Gastrocnemius medialis (tissue), 4 donors: ENCODE measurements at regions not wholly inside any gene's neighbourhood (a gene's known extent, or its start where the extent isn't known, plus 50 kb on each side); places are given as distances from the start of the nearest gene placed in this dataset.

Experiments
- ATAC-seq, 2 donors: fragments of 150-250 bp; one replicate each; pipeline ENCODE4 v1.9.1; 2016
- DNase-seq, 2 donors: peaks; one replicate each; pipeline ENCODE4 v3.0.0-alpha.2; 2019
- H3K27ac ChIP-seq, 4 donors: fragments of 200-600 bp; sonication (generic); 1 replicate in 1 of 4; 2 replicates in 3 of 4; pipeline ENCODE4 v1.5.1; 2016 to 2018; ENCODE audit warnings: mild to moderate bottlenecking in 2 of 4, moderate library complexity in 1 of 4
- H3K27me3 ChIP-seq, 3 donors: fragments of 200-600 bp; sonication (generic) in 2 of 3; 1 replicate in 1 of 3; 2 replicates in 2 of 3; pipeline versions ENCODE4 v1.5.1 to v1.6.0; 2016 to 2019; ENCODE audit warnings: mild to moderate bottlenecking in 1 of 3, moderate library complexity in 1 of 3
- H3K36me3 ChIP-seq, 2 donors: fragments of 200-600 bp; sonication (generic) in 1 of 2; one replicate each; pipeline ENCODE4 v1.5.1; 2017 to 2018
- H3K4me1 ChIP-seq, 2 donors: fragments of 200-600 bp; sonication (generic) in 1 of 2; one replicate each; pipeline ENCODE4 v1.5.1; 2016 to 2017; ENCODE audit warnings: mild to moderate bottlenecking in 2 of 2
- H3K4me3 ChIP-seq, 4 donors: fragments of 200-600 bp; sonication (generic) in 3 of 4; 1 replicate in 1 of 4; 2 replicates in 3 of 4; pipeline ENCODE4 v1.5.1; 2016 to 2019; ENCODE audit warnings: mild to moderate bottlenecking in 2 of 4
- H3K9me3 ChIP-seq, 3 donors: fragments of 200-600 bp; sonication (generic) in 2 of 3; 1 replicate in 1 of 3; 2 replicates in 2 of 3; pipeline ENCODE4 v1.5.1; 2016 to 2019
- POLR2A ChIP-seq, 2 donors: fragments of 450-650 bp; IDR thresholded peaks; one replicate each; pipeline ENCODE4 v1.6.1; 2017; ENCODE audit warnings: antibody characterized with exemption in 2 of 2, mild to moderate bottlenecking in 2 of 2, moderate library complexity in 2 of 2
- in situ Hi-C, 4 donors: fragments of 200-750 bp; cut with MboI; loops; one replicate each; pipeline versions ENCODE4 v1.15.0 to v1.8.0; 2017; ENCODE audit warnings: low sequenced_read_pairs in 4 of 4
- intact Hi-C: fragments of 100-400 bp; cut with DNase I; formaldehyde crosslinking; loops from one replicate; pipeline ENCODE4 v1.15.1; 2023; ENCODE audit warnings: low total_unique reads
- TF ChIP-seq, protein P1 (sequence below), 5 experiments: fragments of 450-650 bp in 3 of 5; fragments of 200-600 bp in 2 of 5; sonication (generic) in 2 of 5; IDR thresholded peaks in 4 of 5; conservative IDR thresholded peaks in 1 of 5; 1 replicate in 4 of 5; 2 replicates in 1 of 5; pipeline ENCODE4 v1.5.1; 2016 to 2019; ENCODE audit warnings: antibody characterized with exemption in 5 of 5, mild to moderate bottlenecking in 3 of 5, moderate library complexity in 3 of 5

DNA sequence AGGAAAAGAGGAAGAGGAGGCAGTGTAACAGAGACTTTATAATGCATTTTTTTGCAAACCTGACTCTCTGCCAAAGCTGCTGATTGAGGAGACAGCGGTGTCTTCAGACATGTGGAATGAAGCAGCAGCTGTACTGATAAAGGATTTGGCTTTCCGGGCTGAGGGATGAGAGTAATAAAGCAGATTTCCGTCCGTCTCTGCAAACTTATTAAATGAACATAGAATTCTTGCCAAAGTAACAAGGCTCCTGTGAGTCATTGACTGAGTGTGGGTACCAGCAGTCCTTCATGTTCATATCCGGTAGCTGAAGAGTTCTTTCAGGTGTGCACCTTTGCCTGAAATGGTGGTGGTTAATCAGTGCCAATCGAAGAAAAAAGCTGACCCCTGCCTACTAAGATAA is 112.6 kb downstream of the LIG4 start:
- DNase-seq, result no peak
- in situ Hi-C loops, result no loop called here
- no peak for ATAC-seq

DNA sequence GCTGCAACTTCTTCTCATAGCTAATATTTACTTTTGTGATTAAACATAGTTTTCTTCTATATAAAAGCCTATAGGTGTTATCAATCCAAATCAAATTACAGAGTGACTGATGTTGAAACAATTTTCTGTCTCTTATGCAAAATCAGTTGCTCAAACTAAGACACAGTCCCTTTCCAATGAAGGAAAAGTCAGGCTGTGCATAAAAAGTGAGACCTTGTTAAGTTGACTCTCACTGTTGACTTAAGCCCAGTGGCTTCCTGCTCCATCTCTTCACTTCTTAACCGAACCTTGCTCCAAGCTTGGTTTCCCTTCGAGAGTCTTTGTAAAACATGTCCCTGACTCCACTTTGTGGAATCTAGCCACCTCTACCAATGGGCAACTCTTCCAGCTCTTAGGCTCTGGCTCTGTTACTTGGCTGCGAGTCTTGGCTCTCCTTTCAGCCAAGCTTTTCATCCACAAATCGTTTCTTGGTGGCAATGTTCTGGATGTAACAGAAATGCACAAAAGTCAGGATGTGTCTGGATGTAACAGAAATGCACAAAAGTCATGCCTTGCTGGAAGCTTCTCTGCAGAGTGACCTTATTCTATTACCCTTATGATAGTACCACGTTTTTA is 118.9 kb downstream of the LIG4 start:
- ATAC-seq (no peak), DNase-seq (no peak)
- H3K27ac ChIP-seq, result no peak overlapping the region
- H3K9me3 ChIP-seq, result no peaks in the 10 kb centered on the region
- H3K36me3 ChIP-seq, result no peaks in the 10 kb centered on the region
- TF ChIP-seq, protein P1, sequence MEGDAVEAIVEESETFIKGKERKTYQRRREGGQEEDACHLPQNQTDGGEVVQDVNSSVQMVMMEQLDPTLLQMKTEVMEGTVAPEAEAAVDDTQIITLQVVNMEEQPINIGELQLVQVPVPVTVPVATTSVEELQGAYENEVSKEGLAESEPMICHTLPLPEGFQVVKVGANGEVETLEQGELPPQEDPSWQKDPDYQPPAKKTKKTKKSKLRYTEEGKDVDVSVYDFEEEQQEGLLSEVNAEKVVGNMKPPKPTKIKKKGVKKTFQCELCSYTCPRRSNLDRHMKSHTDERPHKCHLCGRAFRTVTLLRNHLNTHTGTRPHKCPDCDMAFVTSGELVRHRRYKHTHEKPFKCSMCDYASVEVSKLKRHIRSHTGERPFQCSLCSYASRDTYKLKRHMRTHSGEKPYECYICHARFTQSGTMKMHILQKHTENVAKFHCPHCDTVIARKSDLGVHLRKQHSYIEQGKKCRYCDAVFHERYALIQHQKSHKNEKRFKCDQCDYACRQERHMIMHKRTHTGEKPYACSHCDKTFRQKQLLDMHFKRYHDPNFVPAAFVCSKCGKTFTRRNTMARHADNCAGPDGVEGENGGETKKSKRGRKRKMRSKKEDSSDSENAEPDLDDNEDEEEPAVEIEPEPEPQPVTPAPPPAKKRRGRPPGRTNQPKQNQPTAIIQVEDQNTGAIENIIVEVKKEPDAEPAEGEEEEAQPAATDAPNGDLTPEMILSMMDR (IDR thresholded peaks at IDR 0.05 in 4 of 5, conservative IDR thresholded peaks at IDR 0.05 in 1 of 5), result no peak
- no peak for TF ChIP-seq POLR2A (IDR thresholded peaks at IDR 0.05)
- no peak overlapping the region for H3K4me3 ChIP-seq
- intact Hi-C loops (no loop called here), in situ Hi-C loops (no loop called here)
- H3K4me1 ChIP-seq, result no peaks in the 10 kb centered on the region
- no peaks in the 10 kb centered on the region for H3K27me3 ChIP-seq

More for the DNA sequence above, 112.6 kb downstream of the LIG4 start:
- Histone ChIP-seq H3K4me3 (no peak overlapping the region), H3K27me3 (no peaks in the 10 kb centered on the region), H3K27ac (no peak overlapping the region), H3K36me3 (no peaks in the 10 kb centered on the region), H3K9me3 (no peaks in the 10 kb centered on the region), H3K4me1 (no peaks in the 10 kb centered on the region)
- TF ChIP-seq, protein P1 (IDR thresholded peaks at IDR 0.05 in 4 of 5, conservative IDR thresholded peaks at IDR 0.05 in 1 of 5), result no peak
- no peak for TF ChIP-seq POLR2A (IDR thresholded peaks at IDR 0.05)
- intact Hi-C loops, result no loop called here

DNA sequence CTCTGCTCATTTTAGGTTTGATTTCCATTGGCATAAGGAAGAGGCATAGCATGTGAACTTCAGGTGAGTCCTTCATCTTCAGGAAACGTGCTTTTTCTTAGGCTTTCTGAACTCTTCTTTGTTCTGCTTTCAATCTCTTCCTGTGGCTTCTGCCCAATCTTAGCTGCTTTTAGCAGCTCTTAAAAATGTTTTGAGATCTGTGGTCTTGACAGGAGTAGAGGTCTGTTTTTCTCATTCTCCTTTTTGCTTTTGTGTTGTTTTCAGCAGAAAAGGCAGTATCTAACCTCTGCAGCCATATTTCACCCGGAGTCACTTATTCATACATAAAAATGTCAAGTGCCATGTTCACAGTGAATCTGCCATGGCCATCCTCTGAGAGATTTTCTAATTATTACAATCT is 120.3 kb downstream of the LIG4 start:
- intact Hi-C loops, result no loop called here
- Histone ChIP-seq H3K27ac (no peak overlapping the region), H3K4me3 (no peak overlapping the region), H3K36me3 (no peaks in the 10 kb centered on the region), H3K9me3 (no peaks in the 10 kb centered on the region), H3K27me3 (no peaks in the 10 kb centered on the region), H3K4me1 (no peaks in the 10 kb centered on the region)
- no peak for ATAC-seq
- DNase-seq, result no peak
- no peak for TF ChIP-seq POLR2A (IDR thresholded peaks at IDR 0.05)
- TF ChIP-seq, protein P1 (IDR thresholded peaks at IDR 0.05 in 4 of 5, conservative IDR thresholded peaks at IDR 0.05 in 1 of 5), result no peak
- in situ Hi-C loops, result no loop called here

DNA sequence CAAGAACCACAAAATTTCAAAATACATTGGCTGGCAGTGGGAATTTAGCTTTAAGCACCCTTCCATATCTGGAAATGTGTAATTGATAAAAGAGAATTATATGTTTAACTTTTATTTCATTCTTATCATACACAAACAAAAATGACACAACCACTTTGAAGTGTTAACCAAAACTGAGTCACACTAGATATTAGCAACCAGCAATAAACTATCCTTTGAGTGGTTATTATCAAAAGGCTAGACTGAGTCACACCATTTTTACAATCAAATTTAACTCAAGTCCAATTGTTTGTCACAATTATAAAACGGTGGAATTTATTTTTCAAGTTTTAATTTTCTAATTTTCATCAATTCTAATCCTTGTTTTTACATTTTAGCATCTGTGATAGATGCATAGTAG is 121.7 kb downstream of the LIG4 start:
- no peak overlapping the region for H3K4me3 ChIP-seq
- no peaks in the 10 kb centered on the region for H3K27me3 ChIP-seq
- H3K27ac ChIP-seq, result no peak overlapping the region
- intact Hi-C loops (no loop called here), in situ Hi-C loops (no loop called here)
- no peaks in the 10 kb centered on the region for H3K9me3 ChIP-seq
- DNase-seq (no peak), ATAC-seq (no peak)
- TF ChIP-seq, protein P1 (IDR thresholded peaks at IDR 0.05 in 4 of 5, conservative IDR thresholded peaks at IDR 0.05 in 1 of 5), result no peak
- no peak for TF ChIP-seq POLR2A (IDR thresholded peaks at IDR 0.05)
- H3K4me1 ChIP-seq, result no peaks in the 10 kb centered on the region
- no peaks in the 10 kb centered on the region for H3K36me3 ChIP-seq

DNA sequence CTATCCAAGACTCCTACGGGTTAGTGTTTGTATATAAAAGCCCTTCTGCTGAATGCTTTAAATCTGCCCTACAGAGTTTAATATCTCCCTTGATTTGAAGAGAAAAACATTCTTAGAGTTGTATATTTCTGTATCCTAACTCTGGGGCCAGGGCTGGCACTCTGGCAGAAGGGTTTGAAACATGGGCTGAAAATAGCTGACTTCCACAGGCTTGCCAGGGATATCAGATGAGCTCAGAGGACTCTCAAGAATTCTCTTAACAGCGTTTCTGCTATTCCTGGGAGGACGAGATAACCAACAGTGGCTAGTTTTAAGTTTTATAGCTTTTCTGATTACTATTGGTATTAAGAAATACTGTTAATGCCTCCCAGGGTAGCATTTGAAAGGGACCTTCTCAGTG is 127.5 kb downstream of the LIG4 start:
- Histone ChIP-seq H3K27ac (no peak overlapping the region), H3K4me3 (no peak overlapping the region), H3K9me3 (no peaks in the 10 kb centered on the region), H3K4me1 (peaks cover 9 to 16% of the 10 kb centered on the region in 2 donors), H3K36me3 (no peaks in the 10 kb centered on the region), H3K27me3 (no peaks in the 10 kb centered on the region)
- in situ Hi-C loops (no loop called here), intact Hi-C loops (no loop called here)
- DNase-seq, result no peak
- TF ChIP-seq, protein P1 (IDR thresholded peaks at IDR 0.05 in 4 of 5, conservative IDR thresholded peaks at IDR 0.05 in 1 of 5), result no peak
- no peak for TF ChIP-seq POLR2A (IDR thresholded peaks at IDR 0.05)
- ATAC-seq, result peak in 1 of 2 donors; percentile 55
